Daoy (cell line): ENCODE measurements at regions not wholly inside any gene's neighbourhood (a gene's known extent, or its start where the extent isn't known, plus 50 kb on each side); places are given as distances from the start of the nearest gene placed in this dataset.
"Not testable (repeated sequence)": the region's sequence is repeated elsewhere in the genome, so short reads cannot be mapped to it uniquely, and the experiment has no call there.

Experiments used
- DNase-seq: peaks from one replicate; pipeline ENCODE4 v3.0.0-alpha.2; 2015; ENCODE audit warnings: low read depth

DNA sequence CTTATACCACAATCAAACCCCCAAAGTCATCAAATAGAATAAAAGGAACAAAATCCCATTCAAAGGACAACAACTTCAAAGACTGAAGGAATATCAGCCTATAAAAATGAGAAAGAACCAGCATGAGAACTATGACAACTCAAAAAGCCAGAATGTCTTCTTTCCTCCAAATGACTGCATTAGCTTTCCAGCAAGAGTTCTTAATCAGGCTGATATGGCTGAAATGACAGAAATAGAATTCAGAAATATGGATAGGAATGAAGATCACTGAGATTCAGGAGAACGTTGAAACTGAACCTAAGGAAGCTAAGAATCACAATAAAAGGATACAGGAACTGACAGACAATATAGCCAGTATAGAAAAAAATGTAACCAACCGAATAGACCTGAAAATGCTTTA, 109.5 kb downstream of the SINHCAF start:
- DNase-seq = no peak

DNA sequence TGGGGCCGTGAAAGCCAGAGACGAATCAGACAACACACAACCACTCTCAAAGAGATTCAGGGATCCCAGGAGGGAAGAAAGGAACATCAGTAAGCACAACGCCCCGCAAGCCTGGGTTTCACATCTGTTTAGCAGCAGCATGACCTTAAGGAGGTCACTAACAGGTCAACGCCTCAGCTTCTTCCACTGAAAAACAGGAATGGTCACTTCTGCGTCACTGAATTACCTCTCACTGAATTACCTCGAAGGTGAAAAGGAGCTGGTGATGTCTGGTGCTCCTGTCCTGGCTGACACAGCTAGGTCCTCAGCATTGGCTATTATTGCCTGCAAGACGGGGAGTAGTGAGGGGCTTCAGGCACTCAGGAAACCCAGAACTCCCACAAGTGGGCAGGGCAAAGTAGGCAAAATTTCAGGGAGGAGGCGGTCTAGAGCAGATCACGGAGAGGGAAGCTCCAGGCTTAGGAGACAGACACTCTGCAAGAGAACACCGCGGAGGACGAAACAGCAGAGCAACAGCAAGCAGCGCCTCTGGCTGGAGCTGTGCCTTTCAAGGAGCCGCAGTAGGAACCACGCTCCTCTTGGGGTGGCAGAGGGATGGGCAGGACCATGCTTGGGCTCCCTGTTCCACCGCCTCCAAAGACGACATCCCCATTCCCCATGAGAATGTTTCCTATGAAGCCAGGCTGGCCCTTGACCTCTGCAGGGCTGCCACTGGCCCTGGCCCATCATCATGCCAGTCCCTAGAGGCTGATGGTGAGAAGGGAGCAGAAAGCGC, 108.4 kb downstream of the SINHCAF start:
- DNase-seq = no peak

DNA sequence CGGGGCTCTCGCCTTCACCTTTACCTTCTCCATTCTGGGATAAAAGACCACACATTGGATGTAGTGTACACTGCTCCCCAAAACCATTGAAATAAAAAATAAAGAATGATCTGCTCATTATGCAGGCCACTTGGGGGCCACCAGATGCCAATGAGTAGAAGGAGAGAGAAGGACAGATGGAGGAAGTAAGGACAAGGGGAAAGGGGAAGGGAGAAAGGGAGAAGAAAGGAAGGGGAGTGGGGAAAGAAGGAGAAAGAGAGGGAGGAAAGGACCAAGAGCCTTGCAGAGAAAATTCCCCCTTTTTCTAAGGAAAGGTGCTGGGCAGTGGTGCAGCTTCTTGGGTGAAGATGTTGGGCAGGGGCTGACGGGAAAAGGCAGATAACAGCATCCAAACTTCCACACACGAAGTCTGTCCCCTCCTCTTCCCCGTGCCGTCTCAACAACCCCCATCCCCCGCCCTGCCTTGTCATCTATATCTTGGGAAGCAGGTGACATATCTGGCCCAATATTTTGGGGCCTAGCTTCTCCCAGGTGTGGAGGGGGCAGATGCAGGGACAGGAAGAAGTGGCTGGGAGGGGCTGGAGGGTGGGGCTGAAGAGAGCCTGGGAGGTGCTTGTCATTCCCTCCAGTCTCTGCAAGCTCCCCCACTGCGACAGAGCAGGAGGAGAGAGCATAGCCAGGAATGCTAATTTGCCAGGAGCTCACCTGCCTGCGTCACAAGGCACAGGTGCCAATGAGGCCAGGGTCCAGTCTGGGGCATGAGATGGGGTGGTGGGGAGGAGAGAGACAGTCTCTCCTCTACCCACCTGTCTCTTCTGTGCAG, 107.5 kb downstream of the SINHCAF start:
- DNase-seq = no peak

DNA sequence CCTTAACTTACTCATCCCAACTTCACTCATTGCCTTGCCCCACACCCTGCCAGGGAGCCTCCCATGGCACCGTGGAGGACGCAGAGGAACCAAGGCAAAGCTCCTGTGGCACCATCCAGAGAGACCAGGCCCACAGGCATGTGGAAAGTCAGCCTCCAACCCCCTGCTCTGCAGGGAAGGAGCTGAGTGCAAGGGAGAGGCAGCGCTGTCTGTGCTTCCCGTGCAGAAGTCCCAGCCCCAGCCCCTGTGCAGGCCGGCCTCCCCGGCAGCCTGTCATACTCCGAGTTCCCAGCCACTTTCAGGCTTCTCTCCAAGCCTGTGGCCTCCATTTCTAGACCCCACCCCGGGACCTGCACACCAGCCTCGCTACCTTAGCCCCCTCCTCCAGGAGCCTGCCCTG, 106.4 kb downstream of the SINHCAF start:
- DNase-seq = no peak

DNA sequence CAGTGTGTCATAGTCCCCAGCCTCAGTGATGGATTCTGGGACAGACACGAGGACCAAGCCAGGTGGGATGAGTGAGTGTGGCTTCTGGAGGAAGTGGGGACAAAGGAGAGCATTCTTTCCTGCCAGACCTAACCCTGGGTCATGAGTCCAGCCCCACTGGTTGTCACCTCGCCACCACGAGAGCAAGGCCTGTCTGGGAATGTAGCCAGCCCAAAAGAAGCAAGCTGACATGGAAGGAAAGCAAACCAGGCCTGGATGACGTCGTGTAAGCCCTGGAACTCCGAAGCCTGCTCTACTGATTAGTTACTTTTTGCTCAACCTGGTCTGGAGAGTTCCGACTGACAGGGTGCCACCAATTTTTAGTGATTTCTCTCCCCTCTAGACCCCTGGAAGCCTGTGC, 105.9 kb downstream of the SINHCAF start:
- no peak for DNase-seq

DNA sequence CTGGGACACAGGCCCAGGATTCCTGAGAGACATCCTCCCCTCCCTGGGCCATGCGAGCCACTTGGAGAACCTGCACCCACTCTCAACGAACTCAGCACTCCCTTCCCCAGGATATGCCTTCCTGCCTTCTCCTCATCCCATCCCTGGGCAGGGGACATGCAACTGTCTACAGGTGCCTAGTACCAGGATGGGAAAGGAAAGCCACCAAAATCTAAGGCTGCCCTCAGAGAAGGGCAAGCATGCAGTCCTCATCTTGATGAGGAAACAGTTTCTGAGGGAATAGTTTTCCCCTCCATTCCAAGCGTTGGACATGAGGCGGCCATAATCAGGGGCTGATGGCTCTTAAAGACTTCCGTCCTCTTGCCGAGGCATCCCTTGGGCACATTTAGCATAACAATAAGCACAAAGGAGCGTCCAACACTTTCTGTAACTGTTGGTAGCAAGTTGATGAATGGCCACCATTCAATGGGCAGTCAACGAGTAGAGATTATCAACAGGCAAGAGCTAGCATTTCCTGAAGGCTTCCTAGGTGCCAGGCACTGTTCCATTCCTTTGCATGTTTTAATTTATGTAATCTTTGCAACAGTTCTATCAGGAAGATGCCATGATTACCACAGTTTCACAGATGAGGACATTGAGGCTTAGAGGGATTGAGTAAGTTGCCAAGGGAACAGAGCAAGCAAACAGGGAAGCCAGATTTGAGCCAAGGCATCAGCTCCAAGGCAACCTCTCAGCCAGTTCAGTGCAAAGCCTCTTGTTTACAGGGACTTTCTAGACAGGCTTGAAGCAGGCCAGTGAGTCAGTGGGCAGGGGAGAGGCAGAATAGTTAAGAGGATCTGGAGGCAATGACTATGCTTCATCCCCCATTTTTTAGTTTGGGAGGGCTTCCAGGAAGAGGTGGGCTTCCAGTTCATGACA, 105.1 kb downstream of the SINHCAF start:
- DNase-seq = no peak

DNA sequence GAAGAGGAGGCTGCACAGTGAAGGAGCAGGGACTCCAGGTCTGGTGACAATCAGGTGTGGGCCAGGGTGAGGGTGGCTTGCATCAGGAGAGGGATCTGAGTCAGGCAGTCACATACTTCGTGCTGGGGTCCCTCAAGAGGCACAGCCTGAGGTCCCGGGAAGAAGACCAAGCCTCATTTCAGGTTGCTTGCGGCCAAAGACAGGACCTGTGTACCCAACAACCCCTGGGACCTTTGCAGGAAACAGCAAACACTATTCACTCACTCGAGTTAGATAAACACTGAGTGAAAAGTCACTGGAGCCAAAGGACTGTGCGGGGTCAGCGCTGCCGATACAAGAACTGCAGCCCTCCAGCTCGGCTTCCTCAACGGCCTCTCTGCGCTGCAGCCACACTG, 104.4 kb downstream of the SINHCAF start:
- no peak for DNase-seq

DNA sequence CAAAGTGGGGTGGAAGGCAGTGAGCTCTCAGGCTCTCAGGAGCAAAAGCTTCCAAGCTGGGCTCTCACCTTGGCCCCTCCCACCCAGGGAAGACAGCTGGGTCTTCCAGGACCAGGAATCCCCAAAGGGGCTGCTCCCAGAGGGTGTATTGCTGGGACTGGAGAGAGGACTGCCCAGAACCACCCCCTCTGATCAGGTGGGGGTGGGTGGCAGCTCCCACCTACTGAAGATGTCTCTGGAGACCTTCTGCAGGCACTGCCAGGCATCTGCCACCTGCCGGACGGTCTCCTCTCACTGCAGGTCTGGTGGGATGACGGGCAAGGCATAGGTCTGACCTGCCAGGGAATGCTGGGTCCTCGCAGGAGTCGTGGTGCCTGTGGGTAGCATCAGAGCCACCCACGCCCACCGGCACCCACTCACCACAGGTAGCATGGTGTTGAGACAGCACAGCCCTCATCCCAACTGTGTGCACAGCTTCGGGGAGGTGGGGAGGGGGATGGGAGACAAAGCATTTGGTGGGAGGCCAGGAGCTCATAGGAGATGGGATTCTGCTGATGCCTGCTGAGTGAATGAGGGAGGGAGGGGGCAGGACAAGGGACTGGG, 103.2 kb downstream of the SINHCAF start:
- DNase-seq = no peak

DNA sequence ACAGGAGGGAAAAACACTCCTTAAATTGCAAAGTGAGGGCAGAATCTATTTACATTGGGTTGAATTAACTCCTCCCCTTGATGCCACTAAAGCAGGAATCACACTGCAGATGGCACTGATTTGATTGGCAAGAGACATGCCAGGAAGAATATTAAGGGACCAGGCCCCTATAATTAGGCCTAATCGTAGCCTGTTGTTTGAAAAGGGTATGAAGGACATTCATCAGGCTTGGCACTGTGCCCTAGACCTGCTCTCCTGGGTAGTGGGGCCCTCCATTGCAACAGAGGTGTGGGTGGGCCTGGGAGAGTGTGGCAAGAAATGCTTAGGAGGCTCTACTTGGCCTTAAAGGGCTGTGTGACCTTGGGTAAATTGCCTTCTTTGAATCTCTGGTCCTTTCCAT, 102.3 kb downstream of the SINHCAF start:
- not testable (repeated sequence) for DNase-seq

DNA sequence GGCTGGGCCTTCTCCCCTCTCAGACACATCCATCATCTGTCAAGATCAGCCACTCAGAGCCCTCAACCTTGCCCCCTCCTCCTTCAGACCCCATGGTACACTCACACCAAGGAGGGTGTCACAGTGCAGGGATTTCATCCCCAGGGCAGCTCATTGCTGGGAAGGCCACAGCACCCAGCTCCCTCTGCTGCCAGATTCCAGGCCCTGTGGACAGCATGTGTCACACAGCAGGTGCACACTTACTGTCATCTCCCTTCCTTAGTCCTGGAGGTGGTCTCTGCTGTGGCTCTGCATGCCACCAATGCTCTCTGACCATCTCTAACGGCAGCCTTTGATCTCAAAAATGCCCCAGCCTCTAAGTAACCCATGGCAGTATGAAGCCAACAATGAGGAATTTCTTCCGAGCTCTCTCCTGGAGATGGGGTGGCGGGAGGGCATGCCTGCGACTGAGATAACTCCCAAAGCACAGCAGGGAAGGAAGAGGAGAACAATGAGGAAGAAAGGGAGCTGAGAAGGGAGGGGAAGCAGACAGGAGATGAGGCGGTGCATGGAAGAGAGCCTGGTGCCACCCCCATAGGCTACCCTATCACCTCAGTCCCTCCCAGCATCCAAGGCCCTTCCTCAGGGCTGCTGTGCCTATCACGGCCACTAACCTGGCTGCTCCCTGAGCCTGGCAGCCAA, 101.0 kb downstream of the SINHCAF start:
- no peak for DNase-seq

DNA sequence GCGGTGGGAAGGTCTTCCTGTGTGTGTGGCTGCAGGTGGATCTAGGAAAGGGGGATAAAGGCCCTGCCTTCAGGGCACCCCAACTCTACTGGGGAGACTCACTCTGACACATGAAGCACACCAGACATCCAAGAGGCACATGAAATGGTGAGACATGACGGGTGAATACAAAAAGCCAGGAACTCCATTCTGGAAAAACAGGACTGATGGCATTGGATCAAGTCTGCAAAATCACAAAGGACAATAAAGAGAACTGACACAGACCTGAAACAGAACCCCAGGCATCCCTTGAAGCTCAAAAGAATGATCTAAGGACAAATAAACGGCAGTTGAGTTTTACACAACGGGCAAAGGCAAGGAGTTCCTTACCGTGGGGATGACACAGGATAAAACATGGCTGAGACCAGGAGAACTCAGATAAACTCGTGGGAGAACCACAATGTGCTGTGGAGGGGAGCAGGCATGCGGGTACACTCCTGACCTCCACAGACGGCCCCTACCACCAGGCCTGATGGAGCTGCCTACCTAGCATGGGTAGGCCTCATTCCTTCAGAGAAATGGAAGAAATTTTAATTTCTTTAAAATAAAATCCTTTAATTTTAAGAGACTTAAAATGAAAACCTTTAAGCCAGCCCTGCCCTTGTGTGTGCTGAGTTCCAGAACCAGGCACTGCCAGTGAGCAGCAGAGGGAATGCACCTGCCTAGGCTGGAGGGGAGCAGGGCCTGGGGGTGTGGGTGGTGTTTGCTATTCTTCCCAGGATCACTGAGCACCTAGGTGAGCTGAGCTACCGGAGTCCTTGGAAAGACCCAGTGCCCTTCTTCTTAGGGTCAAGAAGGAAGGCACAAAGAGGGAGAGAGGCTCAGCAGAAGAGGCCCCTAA, 100.1 kb downstream of the SINHCAF start:
- DNase-seq = no peak

DNA sequence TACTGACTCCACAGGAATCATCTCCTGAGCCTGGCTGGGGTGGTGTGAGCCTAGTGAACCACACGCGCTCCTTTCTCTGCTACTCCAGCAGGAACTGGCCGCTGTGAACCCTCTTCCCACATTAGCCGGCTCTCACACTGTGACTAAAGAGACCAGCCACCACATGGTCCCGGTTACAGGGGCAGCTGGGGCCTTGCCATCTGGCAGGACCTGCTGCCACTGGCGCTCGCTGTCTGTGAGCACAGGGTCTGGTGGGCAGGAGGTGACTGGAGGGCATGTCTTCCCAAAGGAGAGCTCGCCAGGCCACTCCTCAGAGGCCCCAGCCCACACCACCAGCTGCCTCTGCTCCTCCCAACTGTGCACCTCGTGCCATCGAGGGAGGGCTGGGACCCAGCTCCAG, 99.3 kb downstream of the SINHCAF start:
- no peak for DNase-seq

DNA sequence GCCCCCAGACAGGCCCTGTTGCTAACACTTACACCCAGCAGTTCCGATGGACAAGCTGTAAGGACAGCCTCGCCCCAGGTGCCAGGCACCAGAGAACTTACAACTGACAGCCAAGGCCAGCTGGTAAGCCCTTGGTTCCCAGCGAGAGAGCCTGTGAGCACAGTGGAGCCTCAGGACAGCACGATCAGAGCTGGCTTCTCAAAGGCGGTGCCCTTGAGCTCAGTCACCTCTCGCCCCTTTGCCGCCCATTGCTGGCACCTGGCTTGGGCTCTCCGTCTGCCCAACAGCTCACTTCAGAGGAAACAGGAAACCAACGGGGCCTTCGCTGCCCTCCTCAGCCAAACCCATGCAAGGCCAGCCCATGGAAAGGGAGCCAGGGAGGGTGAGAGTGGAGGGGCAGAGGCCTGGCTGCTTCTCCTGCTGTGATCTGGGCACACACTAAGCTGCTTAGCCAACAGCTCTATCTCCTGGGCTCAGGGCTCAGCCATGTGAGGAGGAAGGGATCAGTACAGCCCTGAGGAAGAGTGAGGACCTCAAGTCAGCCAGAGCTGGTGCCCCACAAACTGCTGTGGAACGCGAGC, 98.5 kb downstream of the SINHCAF start:
- DNase-seq = no peak

DNA sequence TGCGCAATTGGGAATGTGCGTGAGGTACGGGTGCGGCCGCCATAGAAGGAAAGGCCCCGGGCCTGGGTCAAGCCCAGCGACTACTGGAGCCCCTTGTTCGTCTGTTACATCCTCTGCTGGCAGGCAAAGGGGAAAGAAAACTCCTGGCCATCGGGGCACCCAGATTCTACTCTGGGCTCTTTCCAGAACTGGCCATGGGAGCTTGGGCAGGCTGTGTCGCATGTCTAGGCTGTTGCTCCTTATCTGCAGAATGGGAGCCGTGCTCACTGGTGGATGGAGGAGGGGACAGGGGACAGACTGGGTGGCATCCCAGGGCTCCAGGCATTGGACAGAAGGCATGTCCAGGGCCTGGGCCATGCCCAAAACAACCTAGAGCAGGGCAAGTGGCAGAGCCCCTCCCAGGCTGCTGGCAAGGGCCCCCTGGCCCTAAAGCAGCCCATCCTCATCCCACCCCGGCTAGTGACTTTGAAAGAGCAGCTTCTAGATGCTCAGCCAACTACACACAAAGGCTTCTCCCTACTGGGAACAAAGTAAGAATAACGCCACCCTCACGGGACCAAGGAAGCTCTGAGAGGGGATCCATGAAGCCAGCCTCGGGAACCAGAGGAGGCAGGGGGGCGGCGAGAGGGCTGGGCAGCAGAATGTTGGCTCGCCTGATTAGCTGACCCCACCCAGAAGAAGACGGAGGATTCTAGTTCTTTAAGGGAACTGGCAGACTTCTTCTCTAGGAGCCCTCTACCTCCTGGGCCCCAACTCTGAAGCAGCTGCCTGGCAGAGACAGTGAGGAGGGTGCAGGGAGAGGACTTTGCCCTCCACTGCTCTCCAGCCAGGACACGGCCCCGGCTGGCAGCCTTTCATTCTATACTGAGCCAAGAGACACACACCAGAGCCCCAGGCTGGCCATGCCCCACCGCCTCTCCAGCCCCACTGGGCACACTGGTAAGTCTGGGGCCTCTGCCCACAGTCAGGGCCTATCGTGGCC, 96.8 kb downstream of the SINHCAF start:
- no peak for DNase-seq

DNA sequence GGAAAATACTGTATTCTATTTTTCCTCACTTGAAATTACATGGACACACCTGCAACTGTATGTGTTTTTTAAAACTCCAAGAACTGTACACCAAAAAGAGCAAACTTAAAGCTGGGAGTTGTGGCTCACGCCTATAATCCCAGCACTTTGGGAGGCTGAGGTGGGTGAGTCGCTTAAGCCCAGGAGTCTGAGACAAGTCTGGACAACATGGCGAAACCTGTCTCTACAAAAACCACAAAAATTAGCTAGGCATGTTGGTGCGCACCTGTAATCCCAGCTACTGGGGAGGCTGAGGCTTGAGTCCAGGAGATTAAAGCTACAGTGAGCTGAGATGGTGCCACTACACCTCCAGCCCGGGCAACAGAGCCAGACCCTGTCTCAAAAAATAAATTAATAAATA, 95.9 kb downstream of the SINHCAF start:
- no peak for DNase-seq
